GM19238 (cell line): ENCODE measurements at regions not wholly inside any gene's neighbourhood (a gene's known extent, or its start where the extent isn't known, plus 50 kb on each side); places are given as distances from the start of the nearest gene placed in this dataset.

Source experiments
- DNase-seq: peaks from one replicate; pipeline ENCODE4 v3.0.0; 2011; ENCODE audit warnings: low spot score; ENCODE audit not compliant: insufficient read length

- no peak for DNase-seq
These were observed 273.9 kb upstream of the FMN2 start for GRCh38 chr1:239817801-239818200.

GRCh38 chr1:239819096-239819495 lies 272.6 kb upstream of the FMN2 start:
- DNase-seq, result no peak

- DNase-seq, result no peak
These were observed 271.9 kb upstream of the FMN2 start for GRCh38 chr1:239819756-239820250.

- no peak for DNase-seq
These were observed 267.8 kb upstream of the FMN2 start for GRCh38 chr1:239823852-239824251.

- DNase-seq, result no peak
These were observed 265.5 kb upstream of the FMN2 start for GRCh38 chr1:239826211-239826610.

- no peak for DNase-seq
These were observed 264.9 kb upstream of the FMN2 start for GRCh38 chr1:239826736-239827135.

GRCh38 chr1:239829535-239829934 lies 262.1 kb upstream of the FMN2 start:
- no peak for DNase-seq

GRCh38 chr1:239831577-239832355 lies 259.9 kb upstream of the FMN2 start:
- DNase-seq, result no peak

GRCh38 chr1:239833723-239834122 lies 258.0 kb upstream of the FMN2 start:
- DNase-seq, result no peak

- DNase-seq, result no peak
These were observed 255.7 kb upstream of the FMN2 start for GRCh38 chr1:239835946-239836440.

- no peak for DNase-seq
These were observed 251.3 kb upstream of the FMN2 start for GRCh38 chr1:239840336-239840735.

GRCh38 chr1:239840790-239841189 lies 250.9 kb upstream of the FMN2 start:
- DNase-seq, result no peak

GRCh38 chr1:239841631-239842030 lies 250.1 kb upstream of the FMN2 start:
- no peak for DNase-seq

GRCh38 chr1:239843541-239843940 lies 248.1 kb upstream of the FMN2 start:
- DNase-seq, result no peak

- DNase-seq, result no peak
These were observed 246.8 kb upstream of the FMN2 start for GRCh38 chr1:239844833-239845232.

- DNase-seq, result no peak
These were observed 236.8 kb upstream of the FMN2 start for GRCh38 chr1:239854922-239855321.

GRCh38 chr1:239856067-239856466 lies 235.6 kb upstream of the FMN2 start:
- no peak for DNase-seq

GRCh38 chr1:239856924-239857323 lies 234.8 kb upstream of the FMN2 start:
- DNase-seq, result no peak

- DNase-seq, result no peak
These were observed 233.6 kb upstream of the FMN2 start for GRCh38 chr1:239858057-239858456.

- DNase-seq, result no peak
These were observed 233.2 kb upstream of the FMN2 start for GRCh38 chr1:239858529-239858928.

- no peak for DNase-seq
These were observed 229.7 kb upstream of the FMN2 start for GRCh38 chr1:239861985-239862384.

- DNase-seq, result no peak
These were observed 223.4 kb upstream of the FMN2 start for GRCh38 chr1:239868058-239868832.
